ENCODE measurements at regions not wholly inside any gene's neighbourhood (a gene's known extent, or its start where the extent isn't known, plus 50 kb on each side); places are given as distances from the start of the nearest gene placed in this dataset.

DNA sequence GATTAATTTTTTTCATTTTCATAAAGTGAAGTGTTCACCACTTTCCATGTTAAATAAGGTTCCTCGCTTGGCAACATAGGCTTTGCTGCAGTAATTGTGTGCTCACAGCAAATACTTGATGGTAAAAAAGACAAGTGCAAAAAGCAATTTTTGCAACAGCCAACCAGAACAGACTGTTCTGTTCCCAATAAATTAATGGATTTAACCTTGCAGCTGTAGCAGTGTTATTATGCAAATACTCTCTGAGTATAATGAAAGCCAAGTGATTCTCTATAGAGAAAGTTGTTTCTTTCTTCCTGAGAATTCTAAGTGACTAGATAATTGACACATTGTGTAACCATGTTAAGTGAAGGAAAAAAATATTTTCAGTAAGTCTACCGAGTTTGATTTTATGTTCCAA lies 183.7 kb upstream of the NAALADL2 start:
- Histone ChIP-seq H3K27ac (ENCODE audit: control insufficient read depth, insufficient read depth) (no peak overlapping the region), H2AFZ (ENCODE audit: control insufficient read depth, low read depth, low read length) (no peak overlapping the region), H3K36me3 (ENCODE audit: control insufficient read depth in 2 of 2, insufficient read depth in 2 of 2, low read length in 1 of 2) (no peaks in the 10 kb centered on the region), H3K4me2 (ENCODE audit: control insufficient read depth, insufficient read depth) (no peak overlapping the region), H4K20me1 (ENCODE audit: control insufficient read depth, insufficient read depth) (no peaks in the 10 kb centered on the region), H3K27me3 (replicated peaks in 1 of 2; ENCODE audit: control insufficient read depth in 2 of 2, insufficient read depth in 2 of 2, low read length in 1 of 2) (no peaks in the 10 kb centered on the region; a peak in 1 of 4 replicates), H3K4me1 (ENCODE audit: control insufficient read depth, insufficient read depth, low read length) (no peaks in the 10 kb centered on the region), H3K9me3 (replicated peaks; ENCODE audit: control insufficient read depth, insufficient read depth, low read length) (no peaks in the 10 kb centered on the region), H3K4me3 (no peak overlapping the region), H3K9ac (ENCODE audit: control insufficient read depth, insufficient read depth, low read length) (no peak overlapping the region), H3K79me2 (ENCODE audit: control insufficient read depth, insufficient read depth, low read length) (no peaks in the 10 kb centered on the region)
- BruUV-seq (replicated peaks) = no TSS peak
- no peak for DNase-seq (ENCODE audit: low read depth, low spot score)
- ChIA-PET CTCF (no interaction called here), POLR2A (no interaction called here), RAD21 (ENCODE audit: unreplicated experiment) (no interaction called here), SMC1A (ENCODE audit: uncharacterized antibody, unreplicated experiment) (no interaction called here)
- WGBS (ENCODE audit: insufficient coverage, insufficient replicate concordance, low lambda C conversion rate, missing lambda C conversion rate) = 0% methylated on average over 2 of the region's 2 CpGs
- intact Hi-C loops (cut with micrococcal nuclease; ENCODE audit: unreplicated experiment) = no loop called here
- no peak for FAIRE-seq
- TF ChIP-seq KLF5 (IDR thresholded peaks at IDR 0.05; ENCODE audit: partially characterized antibody) (no peak), SUZ12 (IDR thresholded peaks at IDR 0.05; ENCODE audit: unreplicated experiment) (no peak), RFX5 (IDR thresholded peaks at IDR 0.05; ENCODE audit: low read depth, low read length) (no peak), EGR1 (IDR thresholded peaks at IDR 0.05; ENCODE audit: borderline replicate concordance in 1 of 2, low read depth in 2 of 2, low read length in 2 of 2) (no peak), MXI1 (IDR thresholded peaks at IDR 0.05; ENCODE audit: low read depth, low read length) (no peak), CHD4 (IDR thresholded peaks at IDR 0.05) (no peak), SUPT20H (IDR thresholded peaks at IDR 0.05; ENCODE audit: borderline replicate concordance, control insufficient read depth, low read depth, low read length) (no peak), PAX5 (IDR thresholded peaks at IDR 0.05; ENCODE audit: borderline replicate concordance, low read depth, low read length) (no peak), ATF7 (IDR thresholded peaks at IDR 0.05; ENCODE audit: low read depth) (no peak), SMAD1 (IDR thresholded peaks at IDR 0.05; ENCODE audit: low read depth, partially characterized antibody) (no peak), POLR2A (IDR thresholded peaks at IDR 0.05; ENCODE audit: low read depth, low read length) (no peak), SP1 (IDR thresholded peaks at IDR 0.05; ENCODE audit: low read depth, low read length) (no peak)
- TF ChIP-seq, protein P1, sequence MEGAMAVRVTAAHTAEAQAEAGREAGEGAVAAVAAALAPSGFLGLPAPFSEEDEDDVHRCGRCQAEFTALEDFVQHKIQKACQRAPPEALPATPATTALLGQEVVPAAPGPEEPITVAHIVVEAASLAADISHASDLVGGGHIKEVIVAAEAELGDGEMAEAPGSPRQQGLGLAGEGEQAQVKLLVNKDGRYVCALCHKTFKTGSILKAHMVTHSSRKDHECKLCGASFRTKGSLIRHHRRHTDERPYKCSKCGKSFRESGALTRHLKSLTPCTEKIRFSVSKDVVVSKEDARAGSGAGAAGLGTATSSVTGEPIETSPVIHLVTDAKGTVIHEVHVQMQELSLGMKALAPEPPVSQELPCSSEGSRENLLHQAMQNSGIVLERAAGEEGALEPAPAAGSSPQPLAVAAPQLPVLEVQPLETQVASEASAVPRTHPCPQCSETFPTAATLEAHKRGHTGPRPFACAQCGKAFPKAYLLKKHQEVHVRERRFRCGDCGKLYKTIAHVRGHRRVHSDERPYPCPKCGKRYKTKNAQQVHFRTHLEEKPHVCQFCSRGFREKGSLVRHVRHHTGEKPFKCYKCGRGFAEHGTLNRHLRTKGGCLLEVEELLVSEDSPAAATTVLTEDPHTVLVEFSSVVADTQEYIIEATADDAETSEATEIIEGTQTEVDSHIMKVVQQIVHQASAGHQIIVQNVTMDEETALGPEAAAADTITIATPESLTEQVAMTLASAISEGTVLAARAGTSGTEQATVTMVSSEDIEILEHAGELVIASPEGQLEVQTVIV (IDR thresholded peaks at IDR 0.05; ENCODE audit: borderline replicate concordance, partially characterized antibody) = no peak
- TF ChIP-seq, protein P2, sequence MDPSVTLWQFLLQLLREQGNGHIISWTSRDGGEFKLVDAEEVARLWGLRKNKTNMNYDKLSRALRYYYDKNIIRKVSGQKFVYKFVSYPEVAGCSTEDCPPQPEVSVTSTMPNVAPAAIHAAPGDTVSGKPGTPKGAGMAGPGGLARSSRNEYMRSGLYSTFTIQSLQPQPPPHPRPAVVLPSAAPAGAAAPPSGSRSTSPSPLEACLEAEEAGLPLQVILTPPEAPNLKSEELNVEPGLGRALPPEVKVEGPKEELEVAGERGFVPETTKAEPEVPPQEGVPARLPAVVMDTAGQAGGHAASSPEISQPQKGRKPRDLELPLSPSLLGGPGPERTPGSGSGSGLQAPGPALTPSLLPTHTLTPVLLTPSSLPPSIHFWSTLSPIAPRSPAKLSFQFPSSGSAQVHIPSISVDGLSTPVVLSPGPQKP (IDR thresholded peaks at IDR 0.05; ENCODE audit: low read depth, low read length) = no peak
- TF ChIP-seq, protein P3, sequence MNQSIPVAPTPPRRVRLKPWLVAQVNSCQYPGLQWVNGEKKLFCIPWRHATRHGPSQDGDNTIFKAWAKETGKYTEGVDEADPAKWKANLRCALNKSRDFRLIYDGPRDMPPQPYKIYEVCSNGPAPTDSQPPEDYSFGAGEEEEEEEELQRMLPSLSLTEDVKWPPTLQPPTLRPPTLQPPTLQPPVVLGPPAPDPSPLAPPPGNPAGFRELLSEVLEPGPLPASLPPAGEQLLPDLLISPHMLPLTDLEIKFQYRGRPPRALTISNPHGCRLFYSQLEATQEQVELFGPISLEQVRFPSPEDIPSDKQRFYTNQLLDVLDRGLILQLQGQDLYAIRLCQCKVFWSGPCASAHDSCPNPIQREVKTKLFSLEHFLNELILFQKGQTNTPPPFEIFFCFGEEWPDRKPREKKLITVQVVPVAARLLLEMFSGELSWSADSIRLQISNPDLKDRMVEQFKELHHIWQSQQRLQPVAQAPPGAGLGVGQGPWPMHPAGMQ (IDR thresholded peaks at IDR 0.05; ENCODE audit: borderline replicate concordance) = no peak
- in situ Hi-C loops (cut with MboI) = no loop called here
- no peak for ATAC-seq
